Germinal center (tissue), 1 donor: ENCODE measurements at regions not wholly inside any gene's neighbourhood (a gene's known extent, or its start where the extent isn't known, plus 50 kb on each side); places are given as distances from the start of the nearest gene placed in this dataset.
"Not testable (repeated sequence)": the region's sequence is repeated elsewhere in the genome, so short reads cannot be mapped to it uniquely, and the experiment has no call there.

Source experiments
- DNase-seq: peaks from one replicate; pipeline ENCODE4 v3.0.0; 2012; ENCODE audit warnings: mixed read lengths, low spot score

DNA sequence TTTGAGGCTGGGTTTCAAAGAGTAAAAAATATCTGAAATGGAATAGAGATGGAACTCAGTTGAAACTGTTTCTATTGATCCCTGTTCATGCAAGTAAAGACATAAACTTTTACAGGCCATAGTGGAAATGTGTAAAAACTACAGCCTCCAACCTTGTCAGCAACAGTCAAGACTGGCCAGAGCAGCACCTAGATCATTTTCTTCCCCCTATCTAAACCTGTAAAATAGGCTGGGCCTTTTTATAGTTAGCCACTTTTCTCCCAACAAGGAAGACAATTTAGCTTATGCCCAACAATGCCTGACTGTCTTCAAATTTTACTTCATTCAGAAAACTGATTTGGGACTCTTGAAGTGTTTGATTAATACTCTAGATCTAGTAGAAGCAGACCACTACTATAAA, 91.5 kb upstream of the CMC1 start:
- no peak for DNase-seq

DNA sequence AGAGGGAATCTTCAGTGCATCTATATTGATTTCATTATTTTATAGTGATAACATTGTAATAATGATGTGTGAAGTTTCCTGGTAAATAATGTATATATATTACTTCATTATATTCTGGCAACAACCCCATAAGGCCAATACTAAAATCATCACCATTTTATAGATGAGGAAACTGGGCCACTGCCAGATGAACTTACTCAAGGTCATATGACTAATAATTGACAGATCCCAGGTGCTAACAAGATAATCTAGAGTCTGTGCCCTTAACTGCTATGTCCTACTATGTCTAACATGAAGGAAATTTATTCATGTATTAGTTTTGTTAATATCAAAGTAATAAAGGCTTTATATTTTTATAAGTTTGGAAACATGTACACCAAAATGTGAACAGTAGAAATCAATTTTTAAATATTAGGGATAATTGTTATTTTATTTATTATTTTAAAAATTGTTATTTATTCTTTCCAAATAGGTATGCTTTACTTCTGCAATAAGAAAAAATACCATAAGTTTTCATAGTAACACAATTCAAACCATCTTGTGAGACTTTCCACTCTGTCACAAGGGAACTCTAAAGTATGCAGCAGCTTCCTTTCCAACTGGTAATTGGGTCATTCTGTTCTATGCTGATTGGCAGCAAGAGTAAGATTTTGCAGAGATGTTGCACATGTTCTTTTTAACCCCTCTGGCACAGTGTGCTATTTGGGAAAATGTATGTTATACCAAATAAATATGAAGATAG, 90.8 kb upstream of the CMC1 start:
- DNase-seq: no peak

DNA sequence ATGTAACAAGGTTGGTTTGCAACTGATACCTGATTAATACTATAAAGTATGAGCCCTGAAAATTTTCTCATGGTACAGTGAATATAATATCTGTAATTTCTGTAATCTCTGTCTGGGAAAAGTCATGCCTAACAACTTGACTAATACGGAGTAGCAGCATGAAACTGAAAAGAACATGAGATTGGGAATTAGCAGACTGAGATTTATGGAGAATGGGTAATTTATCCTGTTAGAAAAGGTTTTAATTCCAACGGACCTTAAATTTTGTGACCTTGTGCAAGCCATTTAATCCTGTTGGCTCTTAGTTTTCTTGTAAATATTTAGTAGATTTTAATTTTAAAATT, 90.2 kb upstream of the CMC1 start:
- no peak for DNase-seq

DNA sequence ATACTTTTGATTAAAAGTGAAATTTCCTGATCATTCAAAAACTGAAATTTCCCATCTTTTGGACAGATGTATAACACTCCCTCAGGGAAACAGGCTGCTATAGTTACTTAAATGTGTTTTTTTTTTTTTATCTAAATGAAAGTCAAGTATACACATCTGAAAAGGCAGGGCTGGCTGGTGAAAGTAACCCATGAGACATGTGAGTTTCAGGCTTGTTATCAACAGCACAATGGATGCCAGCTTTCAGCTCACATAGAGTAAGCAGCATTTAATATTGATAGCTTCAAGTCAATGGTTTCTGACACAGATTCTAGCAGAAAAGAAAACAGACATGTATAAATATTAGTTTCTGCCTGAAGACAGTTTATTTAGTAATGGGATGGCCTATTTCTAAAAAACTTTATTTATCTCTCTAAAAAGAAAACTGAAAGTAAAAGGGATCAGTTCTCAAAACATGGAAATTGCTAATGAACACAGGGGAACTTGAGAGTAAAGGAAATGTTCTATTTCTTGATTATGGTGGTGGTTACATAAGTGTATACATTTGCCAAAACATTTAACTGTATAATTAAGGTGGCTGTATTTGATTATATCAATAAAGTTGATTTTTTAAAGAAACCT, 89.7 kb upstream of the CMC1 start:
- DNase-seq: no peak

DNA sequence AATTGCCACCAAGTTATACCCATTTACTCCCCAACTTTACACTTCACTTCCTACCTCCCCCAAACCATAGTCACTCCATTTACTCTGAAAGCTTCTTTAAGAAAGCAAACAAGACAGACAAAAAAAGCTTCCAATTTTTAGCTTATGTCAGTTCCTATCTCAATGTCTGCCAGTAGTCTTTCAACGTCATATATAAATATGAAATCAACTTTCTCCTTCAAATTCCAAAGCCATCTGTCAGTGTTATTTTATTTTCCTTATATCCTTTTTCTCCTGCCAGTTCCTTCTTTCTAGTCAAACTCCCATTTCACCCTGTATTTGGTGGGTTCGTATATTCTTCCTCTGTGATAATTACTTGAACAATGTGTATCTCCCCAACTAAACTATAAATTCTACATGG, 85.8 kb upstream of the CMC1 start:
- DNase-seq: no peak

DNA sequence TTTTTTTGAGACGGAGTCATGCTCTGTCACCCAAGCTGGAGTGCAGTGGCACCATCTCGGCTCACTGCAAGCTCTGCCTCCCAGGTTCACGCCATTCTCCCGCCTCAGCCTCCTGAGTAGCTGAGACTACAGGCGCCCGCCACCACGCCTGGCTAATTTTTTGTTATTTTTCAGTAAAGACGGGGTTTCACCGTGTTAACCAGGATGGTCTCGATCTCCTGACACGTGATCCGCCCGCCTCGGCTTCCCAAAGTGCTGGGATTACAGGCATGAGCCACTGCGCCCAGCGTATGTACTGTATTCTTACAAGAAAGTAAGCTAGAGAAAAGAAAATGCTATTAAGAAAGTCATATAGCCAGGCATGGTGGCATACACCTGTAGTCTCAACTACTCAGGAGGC, 84.8 kb upstream of the CMC1 start:
- DNase-seq: not testable (repeated sequence)

DNA sequence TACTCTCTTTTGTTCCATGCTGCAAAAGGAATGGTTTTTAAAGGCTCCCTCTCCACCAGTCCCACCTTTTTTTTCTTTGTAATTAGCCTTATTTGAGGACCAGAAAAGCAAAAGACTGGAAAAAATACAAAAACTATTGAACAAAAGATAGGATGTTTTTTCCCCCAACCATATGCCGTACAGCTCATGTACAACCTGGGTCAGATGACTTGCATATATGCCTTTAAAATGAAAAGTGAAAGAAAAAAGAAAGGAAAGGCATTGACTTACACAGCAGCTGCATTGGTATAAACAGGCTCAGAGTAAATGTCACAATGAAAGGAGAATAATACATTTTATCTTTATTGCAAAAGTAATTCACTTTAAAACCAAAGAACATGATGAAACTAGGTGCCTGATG, 69.5 kb upstream of the CMC1 start:
- no peak for DNase-seq

DNA sequence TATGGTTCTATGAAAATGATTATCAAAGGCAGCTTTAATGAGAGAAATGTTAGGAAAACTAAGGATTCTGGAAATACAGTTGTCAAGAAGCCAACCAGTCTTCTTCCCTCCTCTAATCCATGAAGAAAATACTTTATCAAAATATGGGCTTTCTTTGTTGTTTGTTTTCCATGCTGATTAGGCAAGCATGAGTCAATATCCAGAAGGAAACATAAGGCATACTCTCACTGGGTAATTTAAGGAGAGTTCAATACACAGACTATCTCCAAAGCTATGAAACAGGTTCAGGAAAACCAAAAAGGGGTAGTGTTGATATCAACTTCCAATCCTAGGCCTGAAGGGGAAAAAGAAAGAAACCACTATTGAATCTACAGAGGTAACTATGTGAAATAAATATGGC, 68.7 kb upstream of the CMC1 start:
- no peak for DNase-seq

DNA sequence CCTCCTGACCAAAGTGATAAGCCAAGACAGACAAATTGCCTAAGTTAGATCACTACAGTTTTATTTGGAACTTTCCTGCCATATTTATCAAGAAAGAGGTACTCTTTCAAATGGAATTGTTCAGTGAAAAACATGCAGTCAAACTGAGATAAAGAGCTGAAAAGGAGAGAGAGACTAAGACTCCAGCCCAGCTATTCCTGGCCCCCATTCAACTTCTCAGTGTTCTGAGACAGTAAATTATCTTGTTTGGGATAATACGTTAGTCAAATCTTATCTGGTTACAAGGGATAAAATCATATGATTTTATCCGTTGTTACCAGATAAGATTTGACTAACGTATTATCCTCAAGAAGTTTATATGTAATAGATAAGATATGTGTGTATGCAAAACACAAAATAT, 67.6 kb upstream of the CMC1 start:
- no peak for DNase-seq

DNA sequence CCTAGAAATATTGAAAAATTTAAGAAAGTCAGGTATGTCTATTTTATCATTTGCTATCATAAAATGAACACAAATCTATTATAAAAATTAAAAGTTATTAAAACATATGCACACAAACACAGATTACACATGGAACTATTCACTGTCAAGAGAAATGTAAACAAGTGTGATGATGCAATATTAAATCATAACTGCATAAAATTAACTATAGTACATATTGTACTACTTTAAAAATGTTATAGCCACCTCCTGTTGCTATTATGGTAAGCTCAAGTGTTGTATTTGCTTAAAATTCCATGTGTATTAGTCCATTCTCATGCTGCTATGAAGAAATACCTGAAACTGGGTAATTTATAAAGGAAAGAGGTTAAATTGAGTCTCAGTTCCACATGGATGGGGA, 54.7 kb upstream of the CMC1 start:
- DNase-seq: no peak

DNA sequence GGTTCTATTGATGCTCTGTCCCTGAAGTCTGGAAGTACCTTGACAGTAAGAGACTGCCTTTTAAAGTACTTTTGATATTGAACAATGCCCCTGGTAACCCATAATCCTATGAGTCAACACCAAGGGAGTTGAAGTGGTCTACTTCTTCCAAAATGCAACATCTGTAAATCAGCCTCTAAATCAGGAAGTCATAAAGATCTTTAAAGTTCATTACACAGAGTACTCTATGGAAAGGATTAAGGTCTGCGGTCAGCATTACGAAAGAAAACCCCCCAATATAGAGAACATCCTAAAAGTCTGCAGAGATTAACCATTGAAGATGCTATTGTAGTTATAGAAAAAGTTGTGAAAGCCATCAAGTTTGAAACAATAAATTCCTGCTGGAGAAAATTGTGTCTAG, 52.7 kb upstream of the CMC1 start:
- no peak for DNase-seq

DNA sequence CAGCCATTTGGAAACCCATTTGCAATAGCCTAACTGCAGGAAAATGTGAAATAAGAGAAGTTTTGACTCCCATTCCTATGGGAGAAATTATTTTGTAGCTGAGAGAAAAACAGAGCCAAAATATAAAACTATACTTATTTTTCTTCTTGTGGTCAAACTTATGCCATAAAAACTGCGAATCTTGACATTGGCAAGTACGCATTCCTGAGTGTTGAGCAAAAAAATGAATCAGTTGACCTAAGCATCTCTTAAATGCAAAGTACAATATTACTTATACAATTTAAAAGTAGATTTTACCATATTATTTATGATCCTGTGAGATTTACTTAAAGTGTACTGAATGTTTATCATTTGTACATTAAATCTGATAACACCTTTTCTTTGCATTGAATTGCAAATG, 50.1 kb upstream of the CMC1 start:
- DNase-seq: no peak
